Caco-2 (cell line): ENCODE measurements at regions not wholly inside any gene's neighbourhood (a gene's known extent, or its start where the extent isn't known, plus 50 kb on each side); places are given as distances from the start of the nearest gene placed in this dataset.

ENCODE experiments used
- BruUV-seq: library from RNA; stranded (reverse); fragments of 400-500 nt; replicated peaks from 2 replicates; lab custom pipeline; 2021; lab: Mats Ljungman, UMichigan
- CTCF ChIA-PET: fragments of 300-600 bp; sonication (Branson Sonifier 250); formaldehyde crosslinking; loops from one replicate; lab custom pipeline; 2022; ENCODE audit warnings: antibody characterized with exemption; lab: Charles Lee
- POLR2A ChIA-PET: fragments of 300-600 bp; sonication (Branson Sonifier 250); formaldehyde crosslinking; loops from one replicate; lab custom pipeline; 2022; ENCODE audit warnings: antibody characterized with exemption; lab: Charles Lee
- DNase-seq, 2 experiments: peaks; one replicate each; pipeline versions ENCODE4 v3.0.0 to v3.0.0-alpha.2; 2020 to 2022
- H3K27me3 ChIP-seq: replicated peaks from 2 replicates; pipeline ENCODE4 v1.6.0; 2011; ENCODE audit warnings: low read length; ENCODE audit not compliant: control insufficient read depth, insufficient read depth
- H3K36me3 ChIP-seq: 2 replicates; pipeline ENCODE4 v1.5.1; 2011; ENCODE audit warnings: low read length; ENCODE audit not compliant: control insufficient read depth, insufficient read depth
- H3K4me1 ChIP-seq: fragments of 250-450 bp; sonication (Bioruptor Pico); 2 replicates; pipeline ENCODE4 v1.5.1; 2020; ENCODE audit warnings: mild to moderate bottlenecking
- H3K4me3 ChIP-seq: 2 replicates; pipeline ENCODE4 v1.5.1; 2011; ENCODE audit warnings: low read depth, mild to moderate bottlenecking, control low read depth, low read length
- H3K9me3 ChIP-seq: fragments of 250-450 bp; sonication (Bioruptor Pico); 2 replicates; pipeline ENCODE4 v1.5.1; 2020; ENCODE audit warnings: mild to moderate bottlenecking, moderate library complexity
- H3K27ac Mint-ChIP-seq: one replicate; pipeline ENCODE4 v1.8.0; 2022; ENCODE audit warnings: mixed read lengths; ENCODE audit not compliant: unreplicated experiment
- H3K27me3 Mint-ChIP-seq: one replicate; pipeline ENCODE4 v1.8.0; 2022; ENCODE audit warnings: mixed read lengths; ENCODE audit not compliant: insufficient read depth, unreplicated experiment
- H3K36me3 Mint-ChIP-seq: one replicate; pipeline ENCODE4 v1.8.0; 2022; ENCODE audit warnings: mild to moderate bottlenecking, mixed read lengths; ENCODE audit not compliant: insufficient read depth, unreplicated experiment
- H3K4me1 Mint-ChIP-seq: one replicate; pipeline ENCODE4 v1.8.0; 2022; ENCODE audit warnings: low read depth, mixed read lengths; ENCODE audit not compliant: unreplicated experiment
- H3K4me3 Mint-ChIP-seq: one replicate; pipeline ENCODE4 v1.8.0; 2022; ENCODE audit warnings: mild to moderate bottlenecking, moderate library complexity, mixed read lengths; ENCODE audit not compliant: unreplicated experiment
- H3K9me3 Mint-ChIP-seq: one replicate; pipeline ENCODE4 v1.8.0; 2022; ENCODE audit warnings: mixed read lengths; ENCODE audit not compliant: unreplicated experiment
- CTCF ChIP-seq, 2 experiments: fragments of 200-600 bp in 1 of 2; IDR thresholded peaks; 1 replicate in 1 of 2; 2 replicates in 1 of 2; pipeline versions ENCODE4 v1.5.1 to v1.8.0; 2011 to 2022; ENCODE audit warnings: antibody characterized with exemption in 1 of 2, control low read depth in 1 of 2, inconsistent platforms in 1 of 2, low read depth in 1 of 2, low read length in 1 of 2, mild to moderate bottlenecking in 1 of 2, moderate library complexity in 1 of 2; ENCODE audit not compliant: insufficient read depth in 1 of 2, severe bottlenecking in 1 of 2, unreplicated experiment in 1 of 2
- intact Hi-C: fragments of 100-400 bp; cut with micrococcal nuclease; formaldehyde crosslinking; loops from one replicate; pipeline ENCODE4 v1.10.0; 2022; ENCODE audit not compliant: unreplicated experiment

- POLR2A ChIA-PET, result no interaction called here
- Mint-ChIP-seq H3K4me3 (no peak overlapping the region), H3K27ac (no peak overlapping the region), H3K27me3 (no peaks in the 10 kb centered on the region), H3K9me3 (no peaks in the 10 kb centered on the region), H3K36me3 (no peaks in the 10 kb centered on the region), H3K4me1 (no peaks in the 10 kb centered on the region)
- no TSS peak for BruUV-seq
- intact Hi-C loops, result no loop called here
- Histone ChIP-seq H3K4me3 (no peak overlapping the region), H3K4me1 (no peaks in the 10 kb centered on the region), H3K27me3 (no peaks in the 10 kb centered on the region), H3K9me3 (no peaks in the 10 kb centered on the region), H3K36me3 (no peaks in the 10 kb centered on the region)
- no peak for TF ChIP-seq CTCF (IDR thresholded peaks at IDR 0.05; ENCODE audit: insufficient read depth in 1 of 2, low read depth in 1 of 2, low read length in 1 of 2, severe bottlenecking in 1 of 2, unreplicated experiment in 1 of 2)
- DNase-seq, result no peak
- CTCF ChIA-PET, result no interaction called here
These were observed 160.6 kb upstream of the SYT1 start for GRCh38 chr12:78703820-78704525.

- Histone ChIP-seq H3K9me3 (no peaks in the 10 kb centered on the region), H3K4me3 (no peak overlapping the region), H3K27me3 (no peaks in the 10 kb centered on the region), H3K4me1 (no peaks in the 10 kb centered on the region), H3K36me3 (no peaks in the 10 kb centered on the region)
- no peaks in the 10 kb centered on the region for H3K36me3 Mint-ChIP-seq
- no peaks in the 10 kb centered on the region for H3K4me1 Mint-ChIP-seq
- no peak for TF ChIP-seq CTCF (IDR thresholded peaks at IDR 0.05; ENCODE audit: insufficient read depth in 1 of 2, low read depth in 1 of 2, low read length in 1 of 2, severe bottlenecking in 1 of 2, unreplicated experiment in 1 of 2)
- POLR2A ChIA-PET, result no interaction called here
- no peak for DNase-seq
- no peak overlapping the region for H3K4me3 Mint-ChIP-seq
- H3K9me3 Mint-ChIP-seq, result no peaks in the 10 kb centered on the region
- CTCF ChIA-PET, result no interaction called here
- H3K27ac Mint-ChIP-seq, result no peak overlapping the region
- H3K27me3 Mint-ChIP-seq, result no peaks in the 10 kb centered on the region
- intact Hi-C loops, result no loop called here
- BruUV-seq, result no TSS peak
These were observed 152.6 kb upstream of the SYT1 start for GRCh38 chr12:78711954-78712353.

- no peaks in the 10 kb centered on the region for H3K36me3 ChIP-seq
- no peak for DNase-seq
- no peaks in the 10 kb centered on the region for H3K9me3 ChIP-seq
- ChIA-PET CTCF (no interaction called here), POLR2A (no interaction called here)
- no TSS peak for BruUV-seq
- Mint-ChIP-seq H3K4me1 (no peaks in the 10 kb centered on the region), H3K9me3 (no peaks in the 10 kb centered on the region), H3K4me3 (no peak overlapping the region), H3K27ac (no peak overlapping the region), H3K36me3 (no peaks in the 10 kb centered on the region), H3K27me3 (no peaks in the 10 kb centered on the region)
- no peaks in the 10 kb centered on the region for H3K27me3 ChIP-seq
- no peaks in the 10 kb centered on the region for H3K4me1 ChIP-seq
- intact Hi-C loops, result no loop called here
- TF ChIP-seq CTCF (IDR thresholded peaks at IDR 0.05; ENCODE audit: insufficient read depth in 1 of 2, low read depth in 1 of 2, low read length in 1 of 2, severe bottlenecking in 1 of 2, unreplicated experiment in 1 of 2), result no peak
- no peak overlapping the region for H3K4me3 ChIP-seq
These were observed 151.6 kb upstream of the SYT1 start for GRCh38 chr12:78712834-78713481.
